ENCODE measurements at regions not wholly inside any gene's neighbourhood (a gene's known extent, or its start where the extent isn't known, plus 50 kb on each side); places are given as distances from the start of the nearest gene placed in this dataset.
"Not testable (repeated sequence)": the region's sequence is repeated elsewhere in the genome, so short reads cannot be mapped to it uniquely, and the experiment has no call there.

- DNase-seq (ENCODE audit: low spot score) = not testable (repeated sequence)
These were observed 79.0 kb upstream of the RUBCNL start for GRCh38 chr13:46466074-46466473.

DNA sequence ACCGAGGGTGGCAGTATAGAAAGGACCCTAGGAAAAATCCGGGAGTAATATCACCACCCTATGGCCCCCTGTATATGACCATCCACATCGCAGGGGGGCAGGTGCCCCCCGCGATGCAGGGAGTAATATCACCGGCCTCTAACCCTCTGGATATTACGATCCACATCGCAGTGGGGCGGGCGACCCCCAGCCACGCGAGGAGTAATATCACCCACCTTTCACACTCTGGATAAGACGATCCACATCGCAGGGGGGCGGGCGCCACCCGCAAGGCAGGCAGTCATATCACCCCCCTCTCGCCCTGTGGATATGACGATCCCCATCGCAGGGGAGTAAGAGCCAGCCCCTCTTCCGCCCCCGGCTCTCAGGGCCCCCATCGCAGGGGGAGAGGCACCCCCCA is 76.7 kb upstream of the RUBCNL start:
- no peak for DNase-seq (ENCODE audit: low spot score)

DNA sequence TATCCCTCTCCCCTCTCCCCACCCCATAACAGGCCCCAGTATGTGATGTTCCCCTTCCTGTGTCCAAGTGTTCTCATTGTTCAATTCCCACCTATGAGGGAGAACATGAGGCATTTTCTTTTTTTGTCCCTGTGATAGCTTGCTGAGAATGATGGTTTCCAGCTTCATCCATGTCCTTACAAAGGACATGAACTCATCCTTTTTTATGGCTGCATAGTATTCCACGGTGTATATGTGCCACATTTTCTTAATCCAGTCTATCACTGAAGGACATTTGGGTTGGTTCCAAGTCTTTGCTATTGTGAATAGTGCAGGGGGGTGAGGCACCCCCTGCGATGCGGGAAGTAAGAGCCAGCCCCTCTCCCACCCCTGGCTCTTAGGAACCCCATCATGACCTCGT is 73.2 kb upstream of the RUBCNL start:
- not testable (repeated sequence) for DNase-seq (ENCODE audit: low spot score)

DNA sequence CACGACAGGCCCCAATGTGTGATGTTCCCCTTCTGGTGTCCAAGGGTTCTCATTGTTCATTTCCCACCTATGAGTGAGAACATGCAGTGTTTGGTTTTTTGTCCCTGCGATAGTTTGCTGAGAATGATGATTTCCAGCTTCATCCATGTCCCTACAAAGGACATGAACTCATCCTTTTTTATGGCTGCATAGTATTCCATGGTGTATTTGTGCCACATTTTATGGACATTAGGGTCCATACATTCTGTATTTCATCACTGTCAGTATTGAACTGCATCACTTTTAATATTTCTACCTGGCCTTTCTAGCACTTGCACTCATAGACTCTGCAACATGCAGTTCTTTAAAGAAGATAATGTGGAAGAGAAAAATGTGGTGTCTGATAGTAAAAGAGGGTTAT is 70.2 kb upstream of the RUBCNL start:
- DNase-seq (ENCODE audit: low spot score) = not testable (repeated sequence)

- not testable (repeated sequence) for DNase-seq (ENCODE audit: low spot score)
These were observed 68.9 kb upstream of the RUBCNL start for GRCh38 chr13:46455924-46456323.

GRCh38 chr13:46451145-46451544 is 64.1 kb upstream of the RUBCNL start:
- DNase-seq (ENCODE audit: low spot score) = not testable (repeated sequence)

DNA sequence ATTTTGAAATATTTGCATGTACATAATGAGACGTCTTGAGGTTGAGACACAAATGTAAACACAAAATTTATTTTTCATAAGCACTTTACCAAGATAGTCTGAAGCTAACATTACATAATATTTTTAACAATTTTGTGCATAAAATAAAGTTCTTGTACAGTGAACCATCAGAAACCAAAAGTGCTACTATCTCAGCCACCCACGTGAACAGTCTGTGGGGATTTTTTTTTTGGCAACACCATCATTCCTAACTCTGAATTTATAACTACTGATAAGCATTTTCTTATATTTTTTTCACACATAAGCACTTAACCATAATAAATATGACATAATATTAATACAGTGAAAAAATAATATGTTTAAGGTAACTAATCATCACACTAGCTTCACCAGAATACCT is 62.9 kb upstream of the RUBCNL start:
- not testable (repeated sequence) for DNase-seq (ENCODE audit: low spot score)

DNA sequence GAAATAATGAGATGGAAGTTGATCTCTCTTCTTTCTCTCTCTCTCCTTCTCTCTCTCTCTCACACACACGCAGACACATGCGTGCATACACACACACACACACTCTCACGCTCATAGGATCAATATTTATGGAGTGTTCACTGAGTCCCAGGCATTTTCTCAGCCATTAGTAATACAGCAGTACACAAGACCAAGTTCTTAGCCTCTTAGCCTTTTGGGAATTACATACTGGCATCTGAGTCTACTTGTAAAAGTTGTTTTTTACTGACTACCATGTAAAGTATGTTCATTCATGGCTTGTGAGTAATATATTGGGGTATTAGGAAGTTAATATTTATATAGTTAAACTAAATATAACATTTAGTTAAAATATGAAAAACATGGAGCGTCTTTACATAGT is 61.1 kb upstream of the RUBCNL start:
- DNase-seq (ENCODE audit: low spot score) = not testable (repeated sequence)

DNA sequence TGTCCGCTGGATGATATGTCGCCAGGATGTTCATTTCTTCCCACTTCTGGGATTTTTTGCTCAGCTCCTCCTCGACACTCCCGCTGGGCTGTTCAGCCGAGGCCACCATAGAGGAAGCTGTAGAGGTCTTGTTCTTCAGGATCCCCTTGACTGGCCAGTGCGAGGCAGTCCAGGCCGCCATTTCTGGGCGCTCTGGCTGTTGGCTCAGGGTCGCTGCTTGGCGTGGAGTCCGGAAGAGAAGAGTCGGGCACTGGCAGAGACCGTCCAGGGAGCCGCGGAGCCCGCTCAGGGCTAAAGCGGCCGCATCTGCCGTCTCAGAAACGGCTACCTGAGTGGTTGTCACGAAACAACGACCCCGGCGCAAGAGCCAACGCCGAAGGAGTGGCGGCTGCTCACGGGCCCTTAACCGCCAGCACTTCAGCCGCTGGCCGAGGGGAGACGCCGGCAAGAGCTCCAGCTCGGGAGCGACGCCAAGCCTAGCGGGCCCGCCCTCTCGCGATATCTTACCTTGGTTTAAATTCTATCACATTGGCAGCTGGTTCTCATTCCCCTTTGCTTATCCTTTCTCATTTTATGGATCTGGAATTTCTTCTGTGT is 50.9 kb upstream of the RUBCNL start:
- not testable (repeated sequence) for DNase-seq (ENCODE audit: low spot score)
